T1000 (cell line): ENCODE measurements at regions not wholly inside any gene's neighbourhood (a gene's known extent, or its start where the extent isn't known, plus 50 kb on each side); places are given as distances from the start of the nearest gene placed in this dataset.

Source experiments
- DNase-seq: peaks from one replicate; lab custom pipeline; 2025; ENCODE audit warnings: mixed read lengths; lab: John Stamatoyannopoulos, UW

DNA sequence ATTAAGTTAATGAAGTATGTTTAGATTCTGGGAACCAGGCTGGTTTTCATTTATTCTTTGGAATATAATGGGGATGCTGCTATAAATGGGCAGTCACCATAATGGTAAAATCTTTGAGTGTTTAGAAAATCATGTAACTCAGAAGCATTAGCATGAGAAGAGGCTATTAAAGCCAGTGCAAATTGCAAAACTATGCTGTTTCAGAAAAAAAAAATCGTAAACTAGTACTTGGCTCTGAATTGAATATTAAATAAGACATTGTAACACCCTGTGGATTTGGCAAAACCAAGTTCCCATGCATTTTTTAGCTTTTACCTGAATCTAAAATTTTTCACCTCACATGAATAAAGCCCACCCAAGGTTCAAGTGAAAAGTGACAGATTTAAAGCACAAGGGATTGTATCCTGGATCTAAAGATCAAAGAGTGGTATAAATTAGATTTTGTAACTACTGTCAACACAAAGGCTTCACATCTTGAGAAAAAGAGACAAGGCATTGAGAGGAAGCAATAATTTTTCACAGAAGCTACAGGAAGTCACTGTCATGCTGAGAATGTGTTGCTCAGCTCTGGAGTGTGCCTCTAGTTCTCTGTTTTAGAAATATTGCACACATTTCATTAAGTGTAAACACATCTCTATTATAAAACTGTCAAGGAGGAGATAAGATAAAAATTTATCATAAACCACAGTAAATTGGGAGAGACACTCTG is 142.2 kb downstream of the ABCA8 start:
- no peak for DNase-seq

DNA sequence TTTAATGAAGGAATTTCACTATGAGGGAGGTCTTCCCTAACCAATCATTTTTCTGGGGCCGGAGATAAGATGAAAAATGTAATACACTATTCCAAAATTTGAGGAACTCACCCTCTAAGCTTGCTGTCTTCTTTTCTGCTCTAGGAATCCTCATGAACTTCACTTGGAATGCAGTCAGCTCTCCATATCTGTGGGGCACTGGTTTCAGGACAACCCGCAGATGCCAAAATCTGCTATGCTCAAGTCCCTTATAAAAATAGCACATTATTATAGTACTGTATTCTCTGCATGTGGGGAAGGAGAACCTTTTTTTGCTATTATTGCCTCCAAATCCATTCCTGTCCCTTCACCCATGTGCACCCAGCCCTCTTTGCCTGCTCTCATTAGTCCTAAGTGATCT is 146.0 kb downstream of the ABCA8 start:
- DNase-seq, result no peak

DNA sequence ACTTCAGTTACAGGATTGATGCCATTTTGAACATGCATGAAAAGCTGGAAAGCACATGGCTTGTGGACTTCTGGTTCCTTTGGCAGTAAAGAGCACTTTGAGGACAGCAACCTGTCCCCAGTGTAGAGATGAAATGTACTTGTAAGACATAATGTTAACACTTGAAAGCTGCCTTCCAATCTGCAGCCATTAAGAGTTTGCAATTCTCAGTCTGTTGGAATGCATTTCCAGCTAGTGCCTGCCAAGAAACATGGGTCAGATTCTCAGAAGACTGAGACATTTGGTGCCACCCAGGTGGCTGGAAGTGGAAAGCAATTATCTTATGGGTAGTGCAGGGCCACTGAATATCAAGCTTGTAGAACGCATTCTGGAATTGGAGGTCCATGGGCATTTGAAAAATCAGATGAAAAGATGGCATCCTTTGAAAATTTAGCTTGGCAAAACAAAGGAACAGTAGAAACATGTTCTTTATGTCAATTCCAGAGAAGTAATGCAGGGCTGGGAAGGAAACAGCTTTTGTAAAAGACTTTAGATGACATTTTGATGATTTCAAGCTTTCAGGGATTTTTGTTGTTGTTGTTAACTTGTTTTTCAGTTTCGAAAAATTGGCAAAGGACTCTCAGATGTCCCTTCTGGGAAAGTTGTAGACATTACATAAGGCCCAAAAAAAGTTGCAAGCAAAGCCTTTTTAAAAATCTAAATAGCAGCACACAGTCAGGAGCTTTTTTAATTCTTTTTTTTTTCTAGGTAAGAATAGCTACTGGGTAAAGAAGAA is 147.0 kb downstream of the ABCA8 start:
- no peak for DNase-seq

DNA sequence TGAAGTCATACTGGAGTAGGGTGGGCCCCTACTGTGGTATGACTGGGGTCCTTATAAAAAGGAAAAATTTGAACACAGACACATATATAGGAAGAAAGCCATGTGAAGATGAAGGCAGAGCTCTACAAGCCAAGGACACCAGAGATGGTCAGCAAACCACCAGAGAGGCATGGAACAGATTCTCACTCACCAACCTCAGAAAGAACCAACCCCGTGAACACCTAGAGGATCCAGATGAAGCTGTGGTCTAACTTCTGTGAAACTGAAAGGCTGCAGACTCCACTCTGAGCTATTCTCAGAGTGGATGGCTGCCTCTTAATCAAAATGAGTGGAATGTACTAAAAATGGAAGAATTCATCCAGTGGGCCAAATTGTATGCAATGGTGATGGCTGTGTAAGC is 149.6 kb downstream of the ABCA8 start:
- DNase-seq, result no peak

DNA sequence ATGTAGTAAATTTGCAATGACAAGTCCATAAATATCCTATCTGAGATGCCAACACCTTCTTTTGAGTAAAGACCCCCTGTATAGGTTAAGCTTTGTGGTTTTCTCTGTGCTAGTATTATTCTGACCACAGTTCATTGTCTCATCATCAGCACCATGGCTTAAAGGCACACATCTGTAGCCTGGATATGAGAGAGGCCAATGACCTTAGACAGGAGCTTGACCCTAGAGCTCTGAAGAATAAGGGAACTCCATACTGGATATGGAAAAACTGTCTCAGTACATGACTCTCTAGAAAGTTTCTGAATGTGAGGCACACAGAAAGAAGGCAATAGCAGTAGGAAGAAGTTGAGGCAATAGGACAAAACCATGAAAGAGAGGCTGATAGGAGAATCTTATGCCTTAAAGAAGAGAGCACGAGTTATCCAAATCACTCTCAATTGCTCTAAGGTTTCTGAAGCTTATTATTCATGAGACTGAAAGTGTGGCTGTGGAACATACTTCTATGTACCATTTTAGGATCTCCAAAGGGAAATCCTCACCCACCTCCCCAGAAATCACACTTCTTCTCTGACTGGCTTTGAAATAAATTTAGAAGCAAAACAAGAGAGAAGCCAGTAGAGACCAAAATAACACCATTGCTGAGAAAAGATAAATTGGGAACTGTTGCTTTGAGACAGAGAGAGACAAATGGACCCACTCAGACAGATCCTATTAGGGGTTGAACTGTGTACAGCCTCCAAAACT is 150.2 kb downstream of the ABCA8 start:
- no peak for DNase-seq

DNA sequence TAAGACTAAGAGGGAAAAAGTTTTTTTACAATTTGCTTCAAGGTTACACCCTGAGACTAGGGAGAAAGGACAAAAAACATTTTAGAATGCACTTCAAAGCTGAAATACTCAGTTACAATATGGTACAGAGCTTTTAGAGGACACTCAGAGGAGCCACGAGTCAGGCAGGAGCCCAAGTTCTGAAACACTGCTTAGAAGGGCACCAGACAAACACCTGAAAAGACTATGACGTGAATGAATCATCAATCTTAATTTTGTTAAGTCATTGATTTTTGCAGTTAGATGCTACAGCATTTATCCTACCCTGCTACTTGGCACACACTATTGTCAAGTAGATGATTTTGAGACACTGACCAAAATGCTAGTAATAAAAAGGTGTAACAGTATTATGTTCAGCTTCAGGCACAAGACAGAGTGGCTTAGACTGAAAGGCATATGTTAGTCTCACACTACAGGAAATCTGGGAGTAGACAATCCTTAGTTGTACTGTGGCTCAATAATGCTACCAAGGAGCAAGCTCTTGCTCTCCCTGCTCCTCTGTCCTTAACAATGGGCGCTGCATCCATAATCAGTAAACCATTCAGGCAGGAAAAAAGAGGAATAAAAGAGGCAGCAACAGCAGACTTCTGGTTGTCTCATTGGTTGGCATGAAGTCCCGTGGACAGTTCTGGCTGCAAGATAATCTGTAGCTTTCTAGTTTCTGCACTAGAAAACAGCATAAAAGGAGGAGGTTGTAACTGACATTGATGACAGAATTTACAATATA is 151.8 kb downstream of the ABCA8 start:
- no peak for DNase-seq

DNA sequence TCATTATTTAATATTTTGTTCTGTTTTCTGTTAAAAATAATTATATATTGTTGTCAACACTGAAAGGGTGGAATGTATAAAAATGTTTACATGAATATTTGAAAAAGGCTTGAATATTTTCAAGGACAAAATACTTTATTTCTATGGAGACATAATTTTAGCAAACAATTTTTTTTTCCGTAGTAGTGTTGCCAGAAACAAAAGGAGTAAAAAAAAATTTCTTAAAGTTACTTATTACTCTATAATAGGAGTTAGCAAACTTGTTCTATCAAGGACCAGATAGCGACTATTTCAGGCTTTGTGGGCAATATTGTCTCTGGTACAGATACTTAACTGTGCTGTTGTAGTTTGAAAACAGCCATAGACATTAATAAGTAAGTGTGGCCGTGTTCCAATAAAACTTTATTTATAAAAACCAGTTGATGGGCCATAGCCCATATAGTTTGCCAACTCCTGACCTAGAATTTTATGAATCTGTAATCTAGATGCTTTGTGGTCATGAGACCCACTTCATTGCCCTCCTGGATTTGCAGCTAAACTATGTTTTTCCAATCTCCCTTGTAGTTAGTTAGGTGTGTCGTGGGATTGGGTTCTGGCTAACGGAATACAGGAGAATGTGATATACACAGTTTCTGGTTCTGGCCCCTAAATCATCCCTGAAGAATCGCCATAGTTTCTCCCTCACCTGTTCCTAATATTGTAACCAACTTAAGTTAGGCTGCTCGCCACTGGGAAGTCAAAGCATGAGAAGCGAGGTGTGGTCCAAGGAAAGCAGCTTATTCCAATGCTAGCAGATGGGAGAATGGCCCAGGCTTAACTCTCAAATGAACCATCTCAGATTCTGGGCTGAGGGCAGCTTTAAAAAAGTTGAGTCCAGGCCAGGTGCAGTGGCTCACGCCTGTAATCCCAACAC is 153.6 kb downstream of the ABCA8 start:
- no peak for DNase-seq

DNA sequence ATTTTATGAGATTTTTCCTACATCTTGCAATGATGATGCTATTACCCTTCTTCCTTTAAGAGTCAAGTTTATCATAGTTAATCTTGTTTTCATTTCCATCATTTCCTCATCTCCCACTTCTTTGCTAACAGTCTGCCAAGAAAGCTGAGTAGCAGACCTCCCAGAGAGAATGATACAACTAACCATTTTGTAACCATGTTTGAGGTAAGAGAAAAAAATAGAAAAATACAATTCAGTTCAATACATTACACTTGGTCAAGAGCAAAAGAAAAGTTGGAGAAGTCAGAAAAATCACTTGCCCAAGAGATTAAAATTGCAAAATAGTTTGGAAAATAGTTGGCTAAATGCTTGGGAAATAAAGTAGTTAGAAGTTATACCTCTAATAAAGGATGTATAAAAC is 154.4 kb downstream of the ABCA8 start:
- no peak for DNase-seq

DNA sequence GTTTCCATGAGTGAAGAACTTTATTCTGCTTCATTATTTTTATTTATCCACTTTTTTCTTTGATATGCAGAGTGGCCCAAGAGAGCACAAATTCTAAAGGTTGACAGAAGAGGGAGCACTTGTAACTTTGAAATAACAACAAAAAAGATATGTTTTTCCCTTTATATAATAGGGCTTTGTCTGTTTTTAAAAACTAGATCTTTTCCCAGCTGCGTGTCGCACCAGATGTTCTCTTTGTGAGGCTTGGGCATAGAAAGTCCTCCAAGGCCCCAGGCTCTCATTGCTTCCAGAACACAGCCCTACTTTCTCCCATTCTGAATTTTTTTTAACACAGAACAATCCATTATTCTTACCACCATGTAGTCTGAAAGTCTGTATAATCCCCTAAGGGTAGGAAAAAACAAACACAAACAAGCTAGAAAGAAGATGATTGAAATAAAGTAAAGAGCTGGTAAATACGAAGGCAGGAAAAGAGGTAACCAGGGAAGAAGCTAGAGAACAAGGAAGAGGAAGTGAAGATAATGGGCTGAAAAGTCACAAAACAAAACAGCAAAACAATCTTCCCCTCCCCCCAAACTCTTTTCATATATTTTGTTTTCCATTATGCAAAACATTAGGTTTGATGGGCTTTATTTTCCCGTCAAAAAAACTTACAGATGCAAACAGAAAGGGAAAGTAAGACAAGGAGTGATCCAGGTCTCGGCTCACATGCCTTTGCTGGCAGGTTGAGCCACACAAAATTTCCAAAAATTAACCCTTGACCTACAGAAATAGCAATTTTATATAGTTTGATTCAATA is 160.4 kb downstream of the ABCA8 start:
- no peak for DNase-seq

DNA sequence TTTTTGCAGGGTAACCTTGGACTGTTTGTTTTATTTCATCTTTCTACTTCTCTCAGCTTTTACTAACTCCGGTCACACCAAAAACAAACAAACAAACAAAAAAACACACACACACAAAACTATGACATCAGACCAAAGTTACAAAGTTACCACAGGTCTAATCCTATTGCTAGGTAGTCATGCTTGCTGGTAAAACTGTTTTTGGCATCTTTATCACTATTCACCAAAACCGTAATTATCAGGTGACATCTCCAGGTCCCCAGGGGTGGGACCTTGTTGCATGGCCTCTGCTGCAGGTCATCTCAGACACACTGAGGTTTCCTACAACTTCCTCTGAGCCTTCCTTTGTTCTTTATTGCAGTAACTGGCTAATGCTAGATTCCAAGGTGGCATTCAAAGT is 162.3 kb downstream of the ABCA8 start:
- DNase-seq, result no peak

DNA sequence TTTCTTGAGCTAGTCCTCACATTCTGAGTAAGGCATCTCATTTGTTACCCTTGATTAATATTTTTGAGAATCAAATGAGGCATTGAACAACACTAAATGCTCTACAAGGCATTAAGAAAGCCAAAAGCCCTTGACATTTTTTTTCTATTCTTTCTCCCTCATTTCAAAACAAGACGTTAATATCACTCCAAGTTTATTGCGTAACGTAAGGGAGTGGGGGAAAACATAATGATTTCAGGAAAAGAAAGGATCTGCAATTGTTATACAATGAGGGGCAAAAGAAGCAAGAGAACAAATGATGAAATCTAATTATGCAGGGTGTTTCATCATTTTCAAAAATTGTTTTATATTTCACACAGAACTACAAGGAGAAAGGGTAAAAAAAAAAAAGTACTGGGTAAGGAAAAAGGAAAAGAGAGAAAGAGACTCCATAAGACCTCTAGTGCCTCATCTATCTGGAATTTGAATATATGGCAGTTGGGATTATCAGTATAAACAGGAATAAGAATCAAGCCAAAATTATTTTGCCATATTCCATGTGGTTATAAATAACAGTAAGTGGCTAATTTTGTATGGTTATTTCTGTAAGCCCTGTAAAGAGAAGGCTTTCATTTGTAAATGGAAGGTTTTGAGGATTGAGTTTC is 163.0 kb downstream of the ABCA8 start:
- no peak for DNase-seq

DNA sequence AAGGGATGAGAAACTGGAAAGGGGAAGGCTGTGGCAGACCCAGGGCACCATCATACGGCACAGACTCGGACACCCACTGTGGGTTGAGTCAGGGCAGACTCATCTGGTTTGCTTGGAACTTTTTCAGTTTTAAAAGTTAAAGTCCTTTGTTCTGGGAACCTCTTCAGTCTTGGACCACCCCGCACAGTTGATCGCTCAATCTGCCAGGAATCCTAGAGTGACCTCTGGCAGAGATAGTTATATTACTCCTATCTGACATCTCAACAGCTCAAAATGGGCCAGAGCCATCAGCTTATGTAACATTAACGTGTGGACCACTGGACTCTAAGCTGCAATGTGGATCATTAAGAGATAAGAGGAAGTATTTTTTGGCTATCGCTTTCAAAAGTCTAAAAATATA is 164.3 kb downstream of the ABCA8 start:
- no peak for DNase-seq

DNA sequence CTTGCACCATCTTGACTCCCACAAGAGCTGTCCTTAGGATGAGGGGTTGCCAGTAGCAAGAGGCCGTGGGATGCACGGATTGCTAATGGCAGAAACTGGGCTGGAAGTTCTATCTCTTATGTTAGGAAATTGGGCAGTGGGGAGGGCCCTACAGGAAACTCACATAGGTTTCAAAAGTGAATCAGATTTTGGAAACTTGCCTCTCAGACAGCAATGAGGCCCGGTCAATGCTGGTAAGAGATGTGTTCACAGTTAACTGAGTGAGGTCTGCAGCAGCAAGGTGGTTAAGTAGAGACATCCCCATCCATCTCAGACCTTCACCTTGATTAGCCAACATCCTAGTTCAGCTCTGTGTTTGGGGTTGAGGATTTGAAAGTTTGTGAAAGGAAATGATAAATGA is 164.7 kb downstream of the ABCA8 start:
- no peak for DNase-seq

DNA sequence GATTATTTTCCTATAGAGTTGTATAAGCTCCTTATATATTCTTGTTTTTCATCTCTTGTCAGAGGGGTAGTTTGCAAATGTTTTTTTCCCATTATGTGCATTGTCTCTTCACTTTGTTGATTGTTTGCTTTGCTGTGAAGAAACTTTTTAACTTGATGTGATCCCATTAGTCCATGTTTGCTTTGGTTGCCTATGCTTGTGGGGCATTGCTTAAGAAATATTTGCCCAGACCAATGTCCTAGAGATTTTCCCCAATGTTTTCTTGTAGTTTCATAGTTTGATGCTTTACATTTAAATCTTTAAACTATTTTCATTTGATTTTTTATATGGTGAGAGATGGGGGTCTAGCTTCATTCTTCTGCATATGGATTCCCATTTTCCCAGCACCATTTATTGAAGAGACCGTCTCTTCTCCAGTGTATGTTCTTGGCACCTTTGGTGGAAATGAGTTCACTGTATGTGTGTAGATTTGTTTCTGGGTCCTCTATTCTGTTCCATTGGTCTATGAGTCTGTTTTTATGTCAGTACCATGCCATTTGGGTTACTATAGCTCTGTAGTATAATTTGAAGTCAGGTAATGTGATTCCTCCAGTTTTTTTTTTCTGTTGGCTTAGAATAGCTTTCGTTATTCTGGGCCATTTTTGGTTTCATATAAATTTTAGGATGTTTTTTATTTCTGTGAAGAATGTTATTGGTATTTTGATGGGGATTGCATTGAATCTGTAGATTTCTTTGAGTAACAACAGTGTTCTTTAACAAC is 165.8 kb downstream of the ABCA8 start:
- DNase-seq, result no peak

DNA sequence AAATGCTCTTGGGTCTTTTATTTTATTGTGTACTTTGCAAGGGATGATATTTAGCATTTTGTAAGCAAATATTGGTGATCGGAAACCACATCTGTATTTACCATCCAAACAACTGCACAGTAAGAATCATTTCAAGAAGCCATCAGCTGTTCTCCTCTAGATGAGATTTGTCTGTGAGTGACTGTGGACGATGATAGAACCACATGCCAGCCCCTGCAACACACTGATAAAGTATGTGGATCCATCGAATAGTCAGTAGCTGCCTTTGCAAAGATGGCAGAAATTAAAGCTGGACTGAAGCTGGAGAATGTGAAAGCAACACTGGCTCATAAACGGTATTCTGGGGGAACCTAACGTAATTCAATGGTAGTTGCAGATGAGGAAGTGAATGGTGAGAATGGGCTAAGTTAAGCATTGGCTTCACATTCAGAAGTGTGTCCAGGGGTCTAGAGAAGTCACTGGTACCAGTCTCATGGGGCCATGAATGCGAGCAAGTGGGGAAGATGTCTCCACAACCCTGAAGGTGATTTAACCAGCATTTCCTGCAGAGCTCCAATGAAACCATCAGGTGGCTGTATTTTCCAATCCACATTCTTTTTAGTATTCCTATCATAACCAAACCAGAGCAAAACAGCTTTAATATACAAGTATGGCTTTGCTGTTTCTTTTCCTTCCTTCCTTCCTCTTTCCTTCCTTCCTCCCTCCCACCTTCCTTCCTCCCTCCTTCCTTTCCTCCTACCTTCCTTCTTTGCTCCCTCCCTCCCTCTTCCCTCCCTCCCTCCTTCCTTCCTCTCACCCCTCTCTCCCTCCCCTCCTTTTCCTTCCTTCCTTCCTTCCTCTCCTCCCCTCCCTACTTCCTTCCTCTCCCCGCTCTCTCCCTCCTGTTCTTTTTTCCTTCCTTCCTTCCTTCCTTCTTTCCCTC is 169.4 kb downstream of the ABCA8 start:
- DNase-seq, result no peak

DNA sequence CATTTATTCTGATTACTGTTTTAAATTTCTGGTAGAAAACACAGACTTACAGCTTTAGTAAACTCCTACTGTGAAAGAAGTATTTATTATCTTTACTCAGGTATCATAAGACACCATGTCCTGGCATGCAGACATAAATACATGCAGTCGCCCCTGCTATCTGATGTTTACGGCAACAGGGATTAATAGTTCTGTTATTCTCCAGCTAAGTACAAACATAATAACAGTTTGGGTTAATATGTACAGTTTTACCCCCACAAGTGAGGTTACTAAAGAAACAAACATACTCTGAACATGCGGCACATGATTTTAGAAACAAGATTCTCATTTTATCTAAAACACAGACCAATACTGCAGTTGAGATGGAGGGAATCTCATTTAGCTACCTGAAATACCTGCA is 170.8 kb downstream of the ABCA8 start:
- DNase-seq, result no peak

DNA sequence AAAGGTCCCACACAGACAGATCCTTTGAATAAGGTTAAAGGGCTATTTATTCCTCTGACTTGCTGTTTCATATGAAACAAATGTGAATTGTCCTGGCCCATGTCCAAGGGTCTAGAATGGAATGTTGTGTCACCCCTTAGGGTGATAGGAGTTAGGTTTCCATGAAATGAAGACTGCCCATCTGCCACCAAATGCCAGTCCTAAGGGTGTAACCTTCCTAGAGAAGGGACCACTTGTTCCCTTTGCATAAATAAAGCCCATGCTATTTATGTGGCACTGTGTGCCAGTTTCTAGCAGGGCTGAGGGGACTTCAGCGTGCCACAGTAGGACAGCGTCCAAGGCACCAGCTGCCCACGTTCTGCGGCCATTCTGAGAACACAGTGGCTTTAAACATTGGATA is 171.3 kb downstream of the ABCA8 start:
- no peak for DNase-seq

DNA sequence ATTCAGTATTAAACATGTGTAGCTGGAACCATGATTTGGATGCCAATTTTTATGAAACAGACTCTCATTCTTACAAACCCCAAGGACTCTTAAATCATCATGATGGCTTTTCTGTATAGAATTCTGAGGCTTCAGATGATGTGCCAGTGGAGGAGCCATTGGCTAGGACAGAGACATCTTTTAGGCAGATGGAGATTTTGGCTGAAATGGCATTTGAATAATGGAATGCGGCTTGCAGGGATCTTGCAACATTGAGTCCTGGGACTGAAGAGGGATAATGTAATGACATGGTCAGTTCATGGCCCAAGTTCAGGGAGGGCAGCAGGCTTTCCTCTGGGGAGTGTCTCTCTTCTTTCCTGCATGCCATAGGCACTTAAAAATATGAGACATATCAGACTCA is 172.4 kb downstream of the ABCA8 start:
- no peak for DNase-seq
